GM12878 (cell line): ENCODE measurements at regions not wholly inside any gene's neighbourhood (a gene's known extent, or its start where the extent isn't known, plus 50 kb on each side); places are given as distances from the start of the nearest gene placed in this dataset.

ENCODE experiments used
- ESRRA ChIP-seq: IDR thresholded peaks from 2 replicates; pipeline ENCODE4 v1.6.1; 2012; ENCODE audit warnings: mild to moderate bottlenecking, low read length, improper control_type of control experiment
- EZH2 ChIP-seq: IDR thresholded peaks from 2 replicates; pipeline ENCODE4 v1.6.1; 2012; ENCODE audit warnings: low read depth, mild to moderate bottlenecking, control low read depth, inconsistent platforms, low read length, borderline replicate concordance; ENCODE audit not compliant: control insufficient read depth
- MYC ChIP-seq: IDR thresholded peaks from 2 replicates; pipeline ENCODE4 v1.6.1; 2011; ENCODE audit warnings: mild to moderate bottlenecking, low read length, moderate library complexity, inconsistent platforms; ENCODE audit not compliant: insufficient read depth, insufficient replicate concordance, insufficient read length, severe bottlenecking
- ZSCAN29 ChIP-seq: fragments of 450-650 bp; IDR thresholded peaks from 2 replicates; pipeline ENCODE4 v1.6.1; 2017; ENCODE audit warnings: mild to moderate bottlenecking, moderate library complexity
- TF ChIP-seq, protein P1 (sequence below): fragments of 450-650 bp; IDR thresholded peaks from 2 replicates; pipeline ENCODE4 v1.6.1; 2017; ENCODE audit warnings: mild to moderate bottlenecking
- TF ChIP-seq, protein P2 (sequence below): fragments of 450-650 bp; IDR thresholded peaks from 2 replicates; pipeline ENCODE4 v1.6.1; 2014; ENCODE audit warnings: mild to moderate bottlenecking
- TF ChIP-seq, protein P3 (sequence below), 3 experiments: IDR thresholded peaks in 2 of 3; conservative IDR thresholded peaks in 1 of 3; 2 replicates each; pipeline ENCODE4 v1.5.1; 2011; ENCODE audit warnings: low read depth in 3 of 3, low read length in 3 of 3, mild to moderate bottlenecking in 3 of 3, control low read depth in 2 of 3, moderate library complexity in 2 of 3, inconsistent platforms in 1 of 3, mixed read lengths in 1 of 3; ENCODE audit not compliant: control insufficient read depth in 2 of 3, insufficient read depth in 1 of 3; ENCODE audit errors: extremely low read depth in 1 of 3

DNA sequence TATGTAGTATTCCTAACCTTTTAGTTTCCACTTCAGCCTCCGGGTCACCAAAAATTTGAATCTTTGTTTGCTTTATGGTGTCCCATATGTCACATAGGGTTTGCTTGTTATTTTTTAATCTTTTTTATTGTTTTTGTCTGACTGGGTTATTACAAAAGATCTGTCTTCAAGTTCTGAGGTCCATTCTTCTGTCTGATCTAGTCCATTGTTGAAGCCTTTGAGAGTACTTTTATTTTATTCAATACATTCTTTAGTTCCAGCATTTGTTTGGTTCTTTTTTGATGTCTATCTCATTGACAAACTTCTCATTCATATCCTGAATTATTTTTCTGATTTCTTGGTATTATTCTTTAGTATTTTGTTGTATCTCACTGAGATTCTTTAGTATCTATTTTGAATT is 99.8 kb downstream of the GPR65 start:
- TF ChIP-seq, protein P1, sequence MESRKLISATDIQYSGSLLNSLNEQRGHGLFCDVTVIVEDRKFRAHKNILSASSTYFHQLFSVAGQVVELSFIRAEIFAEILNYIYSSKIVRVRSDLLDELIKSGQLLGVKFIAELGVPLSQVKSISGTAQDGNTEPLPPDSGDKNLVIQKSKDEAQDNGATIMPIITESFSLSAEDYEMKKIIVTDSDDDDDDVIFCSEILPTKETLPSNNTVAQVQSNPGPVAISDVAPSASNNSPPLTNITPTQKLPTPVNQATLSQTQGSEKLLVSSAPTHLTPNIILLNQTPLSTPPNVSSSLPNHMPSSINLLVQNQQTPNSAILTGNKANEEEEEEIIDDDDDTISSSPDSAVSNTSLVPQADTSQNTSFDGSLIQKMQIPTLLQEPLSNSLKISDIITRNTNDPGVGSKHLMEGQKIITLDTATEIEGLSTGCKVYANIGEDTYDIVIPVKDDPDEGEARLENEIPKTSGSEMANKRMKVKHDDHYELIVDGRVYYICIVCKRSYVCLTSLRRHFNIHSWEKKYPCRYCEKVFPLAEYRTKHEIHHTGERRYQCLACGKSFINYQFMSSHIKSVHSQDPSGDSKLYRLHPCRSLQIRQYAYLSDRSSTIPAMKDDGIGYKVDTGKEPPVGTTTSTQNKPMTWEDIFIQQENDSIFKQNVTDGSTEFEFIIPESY: no peak
- no peak for TF ChIP-seq ESRRA
- TF ChIP-seq EZH2: no peak
- TF ChIP-seq, protein P2, sequence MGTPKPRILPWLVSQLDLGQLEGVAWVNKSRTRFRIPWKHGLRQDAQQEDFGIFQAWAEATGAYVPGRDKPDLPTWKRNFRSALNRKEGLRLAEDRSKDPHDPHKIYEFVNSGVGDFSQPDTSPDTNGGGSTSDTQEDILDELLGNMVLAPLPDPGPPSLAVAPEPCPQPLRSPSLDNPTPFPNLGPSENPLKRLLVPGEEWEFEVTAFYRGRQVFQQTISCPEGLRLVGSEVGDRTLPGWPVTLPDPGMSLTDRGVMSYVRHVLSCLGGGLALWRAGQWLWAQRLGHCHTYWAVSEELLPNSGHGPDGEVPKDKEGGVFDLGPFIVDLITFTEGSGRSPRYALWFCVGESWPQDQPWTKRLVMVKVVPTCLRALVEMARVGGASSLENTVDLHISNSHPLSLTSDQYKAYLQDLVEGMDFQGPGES: no peak
- TF ChIP-seq, protein P3, sequence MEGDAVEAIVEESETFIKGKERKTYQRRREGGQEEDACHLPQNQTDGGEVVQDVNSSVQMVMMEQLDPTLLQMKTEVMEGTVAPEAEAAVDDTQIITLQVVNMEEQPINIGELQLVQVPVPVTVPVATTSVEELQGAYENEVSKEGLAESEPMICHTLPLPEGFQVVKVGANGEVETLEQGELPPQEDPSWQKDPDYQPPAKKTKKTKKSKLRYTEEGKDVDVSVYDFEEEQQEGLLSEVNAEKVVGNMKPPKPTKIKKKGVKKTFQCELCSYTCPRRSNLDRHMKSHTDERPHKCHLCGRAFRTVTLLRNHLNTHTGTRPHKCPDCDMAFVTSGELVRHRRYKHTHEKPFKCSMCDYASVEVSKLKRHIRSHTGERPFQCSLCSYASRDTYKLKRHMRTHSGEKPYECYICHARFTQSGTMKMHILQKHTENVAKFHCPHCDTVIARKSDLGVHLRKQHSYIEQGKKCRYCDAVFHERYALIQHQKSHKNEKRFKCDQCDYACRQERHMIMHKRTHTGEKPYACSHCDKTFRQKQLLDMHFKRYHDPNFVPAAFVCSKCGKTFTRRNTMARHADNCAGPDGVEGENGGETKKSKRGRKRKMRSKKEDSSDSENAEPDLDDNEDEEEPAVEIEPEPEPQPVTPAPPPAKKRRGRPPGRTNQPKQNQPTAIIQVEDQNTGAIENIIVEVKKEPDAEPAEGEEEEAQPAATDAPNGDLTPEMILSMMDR (IDR thresholded peaks at IDR 0.05 in 2 of 3, conservative IDR thresholded peaks at IDR 0.05 in 1 of 3; ENCODE audit: control insufficient read depth in 2 of 3, extremely low read depth in 1 of 3, insufficient read depth in 1 of 3, low read depth in 3 of 3, low read length in 3 of 3): no peak
- no peak for TF ChIP-seq MYC
- TF ChIP-seq ZSCAN29: no peak
